Rectal smooth muscle tissue (tissue), 1 donor: ENCODE measurements at regions not wholly inside any gene's neighbourhood (a gene's known extent, or its start where the extent isn't known, plus 50 kb on each side); places are given as distances from the start of the nearest gene placed in this dataset.
"Not testable (repeated sequence)": the region's sequence is repeated elsewhere in the genome, so short reads cannot be mapped to it uniquely, and the experiment has no call there.

ENCODE experiments used
- H3K27ac ChIP-seq: one replicate; pipeline ENCODE4 v1.7.0; 2013; ENCODE audit warnings: low read depth, low read length, inconsistent platforms
- H3K27me3 ChIP-seq: one replicate; pipeline ENCODE4 v1.7.0; 2013; ENCODE audit warnings: low read length; ENCODE audit not compliant: control insufficient read depth, insufficient read depth
- H3K36me3 ChIP-seq: one replicate; pipeline ENCODE4 v1.7.0; 2013; ENCODE audit warnings: low read length; ENCODE audit not compliant: control insufficient read depth, insufficient read depth
- H3K4me1 ChIP-seq: one replicate; pipeline ENCODE4 v1.7.0; 2013; ENCODE audit warnings: low read length; ENCODE audit not compliant: control insufficient read depth, insufficient read depth
- H3K4me3 ChIP-seq: one replicate; pipeline ENCODE4 v1.7.0; 2013; ENCODE audit warnings: low read length
- H3K9ac ChIP-seq: one replicate; pipeline ENCODE4 v1.7.0; 2013; ENCODE audit warnings: low read length

DNA sequence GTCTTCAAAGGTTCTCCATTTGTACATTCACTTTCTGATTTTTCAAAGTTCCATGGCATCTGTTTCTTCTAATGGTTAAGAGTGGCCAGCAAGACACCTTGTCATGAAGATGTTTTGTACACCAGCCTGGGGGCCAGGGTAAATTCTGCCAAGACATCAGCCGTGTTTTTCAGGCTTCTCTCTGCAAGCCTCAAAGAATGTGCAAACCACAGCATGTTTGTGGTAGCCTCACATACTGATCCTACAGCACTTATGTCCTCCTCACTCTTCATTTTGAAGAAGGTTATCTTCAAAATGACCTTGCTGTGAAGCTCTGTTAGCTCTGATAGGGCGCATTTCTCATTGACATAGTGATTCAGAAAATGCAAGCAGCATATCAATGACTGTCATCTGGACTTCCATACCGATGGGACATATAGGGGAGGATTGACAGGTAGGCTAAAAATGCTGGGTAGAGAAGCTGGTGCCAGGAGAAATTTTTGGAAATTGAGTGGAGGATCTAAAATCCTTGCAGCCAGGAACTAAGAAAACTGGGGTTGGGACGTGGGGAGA, 59.3 kb upstream of the SPTLC3 start:
- no peaks in the 10 kb centered on the region for H3K36me3 ChIP-seq
- H3K9ac ChIP-seq, result no peak overlapping the region
- H3K4me3 ChIP-seq, result no peak overlapping the region
- H3K27ac ChIP-seq, result no peak overlapping the region
- H3K27me3 ChIP-seq, result no peaks in the 10 kb centered on the region
- H3K4me1 ChIP-seq, result no peaks in the 10 kb centered on the region

DNA sequence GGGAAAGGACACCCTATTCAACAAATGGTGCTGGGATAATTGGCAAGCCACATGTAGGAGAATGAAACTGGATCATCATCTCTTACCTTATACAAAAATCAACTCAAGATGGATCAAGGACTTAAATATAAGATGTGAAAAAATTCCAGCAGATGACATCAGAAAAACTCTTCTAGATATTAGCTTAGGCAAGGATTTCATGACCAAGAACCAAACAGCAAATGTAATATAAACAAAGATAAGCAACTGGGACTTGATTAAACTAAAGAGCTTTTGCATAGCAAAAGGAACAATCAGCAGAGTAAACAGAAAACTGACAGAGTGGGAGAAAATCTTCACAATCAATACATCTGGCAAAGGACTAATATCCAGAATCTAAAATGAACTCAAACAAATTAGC, 54.5 kb upstream of the SPTLC3 start:
- not testable (repeated sequence) for H3K27ac ChIP-seq, H3K9ac ChIP-seq, H3K27me3 ChIP-seq, H3K4me3 ChIP-seq, H3K4me1 ChIP-seq, H3K36me3 ChIP-seq

DNA sequence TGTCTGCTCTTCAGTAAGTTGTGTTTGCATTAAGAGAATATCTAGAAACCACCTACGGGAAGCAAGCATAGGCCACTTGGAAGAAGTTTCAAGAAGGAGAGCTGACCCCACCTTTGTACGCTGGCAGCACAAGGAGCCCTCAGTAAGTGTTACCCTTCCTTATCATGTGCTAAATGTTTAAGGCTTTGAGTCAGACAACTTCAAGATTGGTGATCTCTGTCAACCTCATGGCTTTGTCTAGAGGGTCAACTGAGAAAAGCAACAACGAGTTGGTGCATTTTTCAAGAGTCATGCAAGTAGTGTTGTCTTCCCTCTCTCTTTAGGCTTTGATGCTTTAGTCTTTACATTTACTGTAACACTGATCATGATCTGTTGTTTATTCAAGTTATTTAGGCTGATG, 53.2 kb upstream of the SPTLC3 start:
- Histone ChIP-seq H3K9ac (no peak overlapping the region), H3K4me3 (no peak overlapping the region), H3K27me3 (no peaks in the 10 kb centered on the region), H3K27ac (no peak overlapping the region), H3K36me3 (no peaks in the 10 kb centered on the region), H3K4me1 (no peaks in the 10 kb centered on the region)

DNA sequence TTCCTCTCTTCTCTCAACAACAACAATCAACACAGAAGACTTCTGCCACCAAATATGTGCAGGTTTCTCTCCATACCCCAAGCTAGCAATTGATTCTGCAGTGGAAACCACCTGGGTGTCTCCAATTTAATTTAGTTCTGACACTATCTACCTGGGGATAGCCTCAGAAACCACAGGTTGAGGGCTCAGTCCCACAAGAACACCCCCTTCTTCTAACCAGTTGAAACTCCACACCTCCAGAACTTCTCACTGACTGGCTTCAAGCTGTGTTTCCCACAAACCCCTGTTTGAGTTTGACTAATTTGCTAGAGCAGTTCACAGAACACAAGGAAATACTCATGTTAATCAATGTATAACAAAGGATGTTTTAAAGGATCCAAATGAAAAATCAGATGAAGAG, 52.5 kb upstream of the SPTLC3 start:
- H3K4me3 ChIP-seq, result no peak overlapping the region
- H3K4me1 ChIP-seq, result no peaks in the 10 kb centered on the region
- no peaks in the 10 kb centered on the region for H3K27me3 ChIP-seq
- no peak overlapping the region for H3K9ac ChIP-seq
- no peaks in the 10 kb centered on the region for H3K36me3 ChIP-seq
- no peak overlapping the region for H3K27ac ChIP-seq

DNA sequence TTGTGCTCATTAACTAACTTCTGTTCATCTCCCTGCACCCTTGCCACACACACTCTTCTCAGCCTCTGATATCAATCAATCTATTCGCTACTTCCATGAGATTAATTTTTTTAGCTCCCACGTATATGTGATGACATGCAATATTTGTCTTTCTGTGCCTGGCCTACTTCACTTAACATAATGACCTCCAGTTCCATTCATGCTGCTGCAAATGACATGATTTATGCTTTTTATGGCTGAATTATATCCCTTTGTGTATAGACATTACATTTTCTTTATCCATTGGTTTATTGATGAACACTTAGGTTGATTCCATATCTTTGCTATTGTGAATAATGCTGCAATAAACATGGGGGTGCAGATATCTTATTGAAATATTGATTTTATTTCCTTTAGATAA, 50.8 kb upstream of the SPTLC3 start:
- Histone ChIP-seq H3K27me3 (no peaks in the 10 kb centered on the region), H3K4me1 (no peaks in the 10 kb centered on the region), H3K4me3 (no peak overlapping the region), H3K9ac (no peak overlapping the region), H3K36me3 (no peaks in the 10 kb centered on the region), H3K27ac (no peak overlapping the region)
